GM12874 (cell line): ENCODE measurements at regions not wholly inside any gene's neighbourhood (a gene's known extent, or its start where the extent isn't known, plus 50 kb on each side); places are given as distances from the start of the nearest gene placed in this dataset.

Experiments
- CTCF ChIP-seq: IDR thresholded peaks from 2 replicates; pipeline ENCODE4 v1.5.1; 2011; ENCODE audit warnings: low read depth, mild to moderate bottlenecking, control low read depth, low read length, moderate library complexity; ENCODE audit not compliant: insufficient read depth

- TF ChIP-seq CTCF = no peak
Observed at GRCh38 chr5:18872978-18873377, 1115.0 kb downstream of the CDH18 start.

- TF ChIP-seq CTCF = no peak
Observed at GRCh38 chr5:18876565-18876964, 1111.4 kb downstream of the CDH18 start.

- no peak for TF ChIP-seq CTCF
Observed at GRCh38 chr5:18881615-18882014, 1106.4 kb downstream of the CDH18 start.

GRCh38 chr5:18882154-18882553 lies 1105.8 kb downstream of the CDH18 start:
- no peak for TF ChIP-seq CTCF

- no peak for TF ChIP-seq CTCF
Observed at GRCh38 chr5:18888821-18889220, 1099.2 kb downstream of the CDH18 start.

GRCh38 chr5:18900644-18901043 lies 1087.4 kb downstream of the CDH18 start:
- no peak for TF ChIP-seq CTCF

GRCh38 chr5:18920966-18921365 lies 1067.0 kb downstream of the CDH18 start:
- no peak for TF ChIP-seq CTCF

GRCh38 chr5:18932081-18932480 lies 1055.9 kb downstream of the CDH18 start:
- no peak for TF ChIP-seq CTCF
